Kidney epithelial cell (primary cell): ENCODE measurements at regions not wholly inside any gene's neighbourhood (a gene's known extent, or its start where the extent isn't known, plus 50 kb on each side); places are given as distances from the start of the nearest gene placed in this dataset.

Experiments
- DNase-seq: peaks from one replicate; pipeline ENCODE4 v3.0.0-alpha.2; 2010; ENCODE audit warnings: low read depth
- H3K27me3 ChIP-seq: 2 replicates; pipeline ENCODE4 v1.6.0; 2011; ENCODE audit warnings: low read length; ENCODE audit not compliant: control insufficient read depth, insufficient read depth
- H3K36me3 ChIP-seq: 2 replicates; pipeline ENCODE4 v1.5.1; 2011; ENCODE audit warnings: low read length; ENCODE audit not compliant: control insufficient read depth, insufficient read depth
- H3K4me3 ChIP-seq: 2 replicates; pipeline ENCODE4 v1.5.1; 2011; ENCODE audit warnings: low read depth, mild to moderate bottlenecking, control low read depth, low read length
- CTCF ChIP-seq: IDR thresholded peaks from 2 replicates; pipeline ENCODE4 v1.5.1; 2011; ENCODE audit warnings: mild to moderate bottlenecking, moderate library complexity, low read length, control low read depth, inconsistent platforms; ENCODE audit not compliant: insufficient read depth, poor library complexity, severe bottlenecking

- Histone ChIP-seq H3K36me3 (no peaks in the 10 kb centered on the region), H3K27me3 (no peaks in the 10 kb centered on the region), H3K4me3 (no peak overlapping the region)
- no peak for DNase-seq
- TF ChIP-seq CTCF = no peak
These were observed 151.1 kb upstream of the IRX5 start for GRCh38 chr16:54779549-54779948.

GRCh38 chr16:54774768-54775167 lies 155.9 kb upstream of the IRX5 start:
- no peak for TF ChIP-seq CTCF
- Histone ChIP-seq H3K4me3 (no peak overlapping the region), H3K36me3 (no peaks in the 10 kb centered on the region), H3K27me3 (no peaks in the 10 kb centered on the region)
- no peak for DNase-seq

- Histone ChIP-seq H3K36me3 (no peaks in the 10 kb centered on the region), H3K27me3 (no peaks in the 10 kb centered on the region), H3K4me3 (no peak overlapping the region)
- no peak for TF ChIP-seq CTCF
- DNase-seq = no peak
These were observed 158.3 kb upstream of the IRX5 start for GRCh38 chr16:54772400-54772799.

- no peak for TF ChIP-seq CTCF
- Histone ChIP-seq H3K4me3 (no peak overlapping the region), H3K27me3 (no peaks in the 10 kb centered on the region)
These were observed 164.3 kb upstream of the IRX5 start for GRCh38 chr16:54766355-54766754.

GRCh38 chr16:54750249-54750648 lies 180.4 kb upstream of the IRX5 start:
- DNase-seq = no peak
- no peaks in the 10 kb centered on the region for H3K27me3 ChIP-seq
- no peaks in the 10 kb centered on the region for H3K36me3 ChIP-seq
- H3K4me3 ChIP-seq = no peak overlapping the region
- TF ChIP-seq CTCF = no peak

More at GRCh38 chr16:54766355-54766754, 164.3 kb upstream of the IRX5 start:
- DNase-seq = no peak
- H3K36me3 ChIP-seq = no peaks in the 10 kb centered on the region

GRCh38 chr16:54748611-54749190 lies 182.0 kb upstream of the IRX5 start:
- no peak for TF ChIP-seq CTCF
- H3K27me3 ChIP-seq = no peaks in the 10 kb centered on the region
- no peaks in the 10 kb centered on the region for H3K36me3 ChIP-seq
- DNase-seq = no peak
- no peak overlapping the region for H3K4me3 ChIP-seq
